Hepatocyte (in vitro differentiated cells): ENCODE measurements at regions not wholly inside any gene's neighbourhood (a gene's known extent, or its start where the extent isn't known, plus 50 kb on each side); places are given as distances from the start of the nearest gene placed in this dataset.

Source experiments
- DNase-seq: peaks from one replicate; pipeline ENCODE4 v3.0.0-alpha.2; 2016; ENCODE audit warnings: low spot score
- H2AFZ ChIP-seq: fragments of 200-600 bp; sonication (generic); 2 replicates; pipeline ENCODE4 v1.6.0; 2016; ENCODE audit warnings: antibody characterized with exemption, mild to moderate bottlenecking
- H3K27ac ChIP-seq: fragments of 200-600 bp; sonication (generic); 2 replicates; pipeline ENCODE4 v1.5.1; 2016; ENCODE audit warnings: mild to moderate bottlenecking
- H3K27me3 ChIP-seq: fragments of 200-600 bp; sonication (generic); 2 replicates; pipeline ENCODE4 v1.6.1; 2016
- H3K36me3 ChIP-seq: fragments of 200-600 bp; sonication (generic); replicated peaks from 2 replicates; pipeline ENCODE4 v1.5.1; 2016; ENCODE audit warnings: low read depth; ENCODE audit not compliant: insufficient read depth
- H3K4me1 ChIP-seq: fragments of 200-600 bp; sonication (generic); 2 replicates; pipeline ENCODE4 v1.5.1; 2016; ENCODE audit warnings: mild to moderate bottlenecking, moderate library complexity; ENCODE audit not compliant: insufficient read depth
- H3K4me2 ChIP-seq: fragments of 200-600 bp; sonication (generic); 2 replicates; pipeline ENCODE4 v1.6.0; 2016
- H3K4me3 ChIP-seq: fragments of 200-600 bp; sonication (generic); 2 replicates; pipeline ENCODE4 v1.5.1; 2016; ENCODE audit warnings: mild to moderate bottlenecking
- H3K79me2 ChIP-seq: fragments of 200-600 bp; sonication (generic); 2 replicates; pipeline ENCODE4 v1.6.0; 2017; ENCODE audit warnings: mild to moderate bottlenecking
- H3K9me2 ChIP-seq: fragments of 200-600 bp; sonication (generic); replicated peaks from 2 replicates; pipeline ENCODE4 v1.6.0; 2017; ENCODE audit warnings: mild to moderate bottlenecking; ENCODE audit not compliant: insufficient read depth
- H3K9me3 ChIP-seq: fragments of 200-600 bp; sonication (generic); 2 replicates; pipeline ENCODE4 v1.5.1; 2016; ENCODE audit warnings: low read depth, mild to moderate bottlenecking
- H4K20me1 ChIP-seq: fragments of 200-600 bp; sonication (generic); 2 replicates; pipeline ENCODE4 v1.6.0; 2016; ENCODE audit warnings: mild to moderate bottlenecking; ENCODE audit not compliant: insufficient read depth, poor library complexity, severe bottlenecking
- CTCF ChIP-seq: fragments of 200-600 bp; sonication (generic); IDR thresholded peaks from 2 replicates; pipeline ENCODE4 v1.5.1; 2016; ENCODE audit warnings: antibody characterized with exemption, mild to moderate bottlenecking; ENCODE audit not compliant: poor library complexity
- EZH2 ChIP-seq: fragments of 200-600 bp; sonication (generic); IDR thresholded peaks from 2 replicates; pipeline ENCODE4 v1.6.1; 2016; ENCODE audit warnings: antibody characterized with exemption, mild to moderate bottlenecking, borderline replicate concordance
- EZH2phosphoT487 ChIP-seq: fragments of 200-600 bp; sonication (generic); IDR thresholded peaks from one replicate; pipeline ENCODE4 v1.6.1; 2018; ENCODE audit warnings: antibody characterized with exemption, mild to moderate bottlenecking, low read depth, moderate library complexity; ENCODE audit not compliant: unreplicated experiment, severe bottlenecking
- WGBS: methylation state at CpG from one replicate; pipeline ENCODE4 v1.1.6; 2016; ENCODE audit warnings: low lambda C conversion rate; ENCODE audit errors: missing lambda C conversion rate; 5-methylcytosine and 5-hydroxymethylcytosine counted together

- H3K36me3 ChIP-seq = no peaks in the 10 kb centered on the region
- H3K9me3 ChIP-seq = no peaks in the 10 kb centered on the region
- H3K27ac ChIP-seq = no peak overlapping the region
- H3K79me2 ChIP-seq = no peaks in the 10 kb centered on the region
- no peaks in the 10 kb centered on the region for H3K9me2 ChIP-seq
- H3K4me2 ChIP-seq = no peak overlapping the region
- peaks cover 27% of the 10 kb centered on the region for H3K27me3 ChIP-seq
- no peaks in the 10 kb centered on the region for H3K4me1 ChIP-seq
- no peak overlapping the region for H3K4me3 ChIP-seq
- TF ChIP-seq CTCF (no peak), EZH2phosphoT487 (no peak), EZH2 (no peak)
- DNase-seq = no peak
- H4K20me1 ChIP-seq = no peaks in the 10 kb centered on the region
- H2AFZ ChIP-seq = no peak overlapping the region
- WGBS = 67% methylated on average over 17 of the region's 17 CpGs
Measured at GRCh38 chr17:73833775-73834488, 189.7 kb upstream of the SDK2 start.

- WGBS = 73% methylated on average over 17 of the region's 17 CpGs
- Histone ChIP-seq H3K9me3 (no peaks in the 10 kb centered on the region), H3K27ac (no peak overlapping the region), H3K36me3 (no peaks in the 10 kb centered on the region), H2AFZ (no peak overlapping the region), H3K27me3 (peaks cover 29% of the 10 kb centered on the region), H3K79me2 (no peaks in the 10 kb centered on the region), H3K4me2 (no peak overlapping the region), H3K4me1 (no peaks in the 10 kb centered on the region), H3K4me3 (no peak overlapping the region), H3K9me2 (no peaks in the 10 kb centered on the region), H4K20me1 (no peaks in the 10 kb centered on the region)
- no peak for DNase-seq
- TF ChIP-seq EZH2phosphoT487 = no peak
Measured at GRCh38 chr17:73834684-73835343, 190.6 kb upstream of the SDK2 start.

- no peak for DNase-seq
- H3K27ac ChIP-seq = no peak overlapping the region
- H4K20me1 ChIP-seq = no peaks in the 10 kb centered on the region
- H3K4me3 ChIP-seq = no peak overlapping the region
- 75% methylated on average over 8 of the region's 8 CpGs for WGBS
- H3K79me2 ChIP-seq = no peaks in the 10 kb centered on the region
- H3K36me3 ChIP-seq = no peaks in the 10 kb centered on the region
- no peaks in the 10 kb centered on the region for H3K9me3 ChIP-seq
- H3K9me2 ChIP-seq = no peaks in the 10 kb centered on the region
- H3K4me1 ChIP-seq = no peaks in the 10 kb centered on the region
- no peak for TF ChIP-seq EZH2phosphoT487
- H3K4me2 ChIP-seq = no peak overlapping the region
- peaks cover 34% of the 10 kb centered on the region for H3K27me3 ChIP-seq
- no peak overlapping the region for H2AFZ ChIP-seq
Measured at GRCh38 chr17:73835605-73836004, 191.4 kb upstream of the SDK2 start.

GRCh38 chr17:73838815-73839214 is 194.6 kb upstream of the SDK2 start:
- no peak overlapping the region for H3K4me2 ChIP-seq
- no peaks in the 10 kb centered on the region for H3K9me2 ChIP-seq
- no peaks in the 10 kb centered on the region for H3K4me1 ChIP-seq
- H2AFZ ChIP-seq = no peak overlapping the region
- no peak overlapping the region for H3K27ac ChIP-seq
- no peaks in the 10 kb centered on the region for H3K9me3 ChIP-seq
- no peaks in the 10 kb centered on the region for H3K36me3 ChIP-seq
- 68% methylated on average over 4 of the region's 5 CpGs for WGBS
- H3K4me3 ChIP-seq = no peak overlapping the region
- H3K27me3 ChIP-seq = peaks cover 31% of the 10 kb centered on the region
- H3K79me2 ChIP-seq = no peaks in the 10 kb centered on the region
- H4K20me1 ChIP-seq = no peaks in the 10 kb centered on the region
- no peak for DNase-seq
- TF ChIP-seq CTCF (no peak), EZH2 (no peak), EZH2phosphoT487 (no peak)
